Medulla oblongata (tissue), 1 donor: ENCODE measurements at regions not wholly inside any gene's neighbourhood (a gene's known extent, or its start where the extent isn't known, plus 50 kb on each side); places are given as distances from the start of the nearest gene placed in this dataset.
"Not testable (repeated sequence)": the region's sequence is repeated elsewhere in the genome, so short reads cannot be mapped to it uniquely, and the experiment has no call there.

Experiments
- DNase-seq: peaks from one replicate; pipeline ENCODE4 v3.0.0-alpha.2; 2015; ENCODE audit errors: extremely low spot score

- no peak for DNase-seq
Observed at GRCh38 chr18:42474577-42474976, 519.5 kb downstream of the PIK3C3 start.

GRCh38 chr18:42475157-42475556, 520.1 kb downstream of the PIK3C3 start:
- DNase-seq: no peak

DNA sequence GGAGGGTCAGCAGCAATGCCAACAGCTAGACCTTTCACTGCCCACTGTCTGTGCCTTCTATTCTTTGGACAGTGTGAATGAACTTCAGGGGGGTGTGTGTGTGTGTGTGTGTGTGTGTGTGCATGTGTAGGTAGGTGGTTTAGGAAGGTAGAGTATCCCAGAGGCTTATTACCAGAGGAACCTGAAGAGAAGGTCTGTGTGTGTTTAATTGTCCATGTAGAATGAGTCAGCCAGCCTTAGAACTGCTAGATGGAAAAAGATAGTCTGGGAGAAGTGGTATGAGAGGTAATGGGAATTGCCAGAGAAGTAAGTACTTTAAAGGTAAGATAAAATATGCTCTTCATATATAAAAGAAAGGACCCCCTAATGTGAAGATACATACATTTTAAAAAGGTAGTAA, 522.2 kb downstream of the PIK3C3 start:
- DNase-seq: no peak

GRCh38 chr18:42480441-42480840, 525.4 kb downstream of the PIK3C3 start:
- DNase-seq: no peak

DNA sequence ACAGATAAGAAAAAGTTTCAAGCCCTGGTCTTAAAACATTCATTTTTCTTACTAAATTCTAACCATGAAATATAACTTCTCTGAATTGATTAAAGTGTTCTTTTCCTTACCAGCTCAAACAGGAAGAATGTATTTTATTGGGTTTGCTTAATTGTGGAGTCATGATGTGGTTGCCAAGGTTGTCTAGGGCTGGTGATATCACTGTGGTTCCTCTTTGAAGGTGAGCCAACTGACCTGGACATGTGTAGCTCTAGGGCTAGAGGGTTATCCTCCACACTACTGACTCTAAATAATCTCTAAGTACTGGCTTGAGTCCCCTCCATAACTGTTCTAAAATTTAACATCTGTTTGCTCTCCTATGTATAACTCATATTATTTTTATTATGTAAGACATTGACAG, 529.6 kb downstream of the PIK3C3 start:
- no peak for DNase-seq

- DNase-seq: no peak
Observed at GRCh38 chr18:42486271-42486670, 531.2 kb downstream of the PIK3C3 start.

- DNase-seq: no peak
Observed at GRCh38 chr18:42508683-42509296, 553.8 kb downstream of the PIK3C3 start.

GRCh38 chr18:42509750-42510415, 554.8 kb downstream of the PIK3C3 start:
- no peak for DNase-seq

DNA sequence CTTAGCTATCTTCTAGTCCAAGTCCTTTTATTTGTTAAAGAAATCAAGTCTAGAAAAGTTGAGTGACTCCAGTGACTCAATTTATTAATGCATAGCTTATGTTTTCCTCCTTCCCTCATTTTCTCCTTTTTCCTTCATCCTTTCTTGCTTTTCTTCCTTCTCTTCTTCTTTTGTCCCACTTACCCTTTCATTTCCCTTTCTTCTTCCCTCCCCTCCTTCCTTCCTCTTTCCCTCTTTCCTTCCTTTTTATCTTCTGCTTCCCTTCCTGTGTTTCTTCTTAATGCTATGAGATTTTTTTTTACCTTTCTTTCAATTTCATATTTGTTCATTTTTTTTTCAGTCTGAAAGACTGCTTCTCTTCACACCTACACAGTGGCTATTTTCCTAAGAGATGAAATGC, 555.5 kb downstream of the PIK3C3 start:
- no peak for DNase-seq

DNA sequence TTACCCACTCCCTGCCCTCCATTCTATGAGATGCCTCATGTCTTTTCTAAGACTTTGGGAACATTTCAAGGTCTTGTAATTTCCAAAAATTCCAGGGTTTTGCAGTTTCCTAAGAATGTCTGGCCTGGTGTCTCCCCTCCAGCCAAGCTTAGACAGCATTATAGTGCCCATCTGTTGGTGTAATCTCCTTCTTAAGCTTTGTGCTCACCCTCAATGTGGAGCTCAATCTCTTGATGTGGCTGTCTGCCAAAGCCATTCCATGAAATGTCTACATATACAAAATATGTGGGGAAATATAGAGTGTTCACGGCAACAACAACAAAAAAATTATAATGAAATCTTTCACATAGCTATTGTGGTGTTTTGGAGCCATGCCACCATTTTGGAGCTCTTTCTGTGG, 558.4 kb downstream of the PIK3C3 start:
- no peak for DNase-seq

DNA sequence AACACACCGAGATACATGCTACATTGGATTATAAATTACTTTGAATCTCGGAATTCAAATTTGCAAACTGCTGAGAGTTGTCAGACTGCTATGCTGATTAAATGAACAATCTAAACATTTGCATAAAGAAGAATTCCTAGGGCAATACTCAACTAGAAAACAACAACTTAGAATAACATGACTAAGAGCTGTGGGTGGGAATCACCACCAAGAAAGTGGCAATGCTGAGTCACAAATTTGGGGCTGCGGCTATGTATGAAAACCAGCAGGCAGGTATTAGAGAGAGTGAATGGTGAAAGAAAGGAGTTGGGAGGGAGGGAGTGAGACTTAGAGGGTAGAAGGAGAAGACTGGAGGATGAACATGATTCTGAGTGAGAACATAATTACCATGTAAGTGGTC, 559.5 kb downstream of the PIK3C3 start:
- no peak for DNase-seq

DNA sequence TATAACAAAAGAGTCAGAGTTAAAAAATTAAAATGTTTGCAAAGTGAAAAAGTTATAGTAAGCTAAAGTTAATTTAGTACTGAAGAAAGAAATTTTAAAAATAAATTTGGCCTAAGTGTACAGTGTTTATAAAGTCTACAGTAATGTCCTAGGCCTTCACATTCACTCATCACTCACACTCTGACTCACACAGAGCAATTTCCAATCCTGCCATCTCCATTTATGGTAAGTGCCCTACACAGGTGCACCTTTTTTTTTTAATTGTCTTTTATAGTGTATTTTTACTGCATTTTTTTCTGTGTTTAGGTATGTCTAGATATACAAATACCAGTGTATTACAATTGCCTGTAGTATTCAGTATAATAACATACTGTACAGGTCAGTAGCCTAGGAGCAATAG, 562.9 kb downstream of the PIK3C3 start:
- no peak for DNase-seq

DNA sequence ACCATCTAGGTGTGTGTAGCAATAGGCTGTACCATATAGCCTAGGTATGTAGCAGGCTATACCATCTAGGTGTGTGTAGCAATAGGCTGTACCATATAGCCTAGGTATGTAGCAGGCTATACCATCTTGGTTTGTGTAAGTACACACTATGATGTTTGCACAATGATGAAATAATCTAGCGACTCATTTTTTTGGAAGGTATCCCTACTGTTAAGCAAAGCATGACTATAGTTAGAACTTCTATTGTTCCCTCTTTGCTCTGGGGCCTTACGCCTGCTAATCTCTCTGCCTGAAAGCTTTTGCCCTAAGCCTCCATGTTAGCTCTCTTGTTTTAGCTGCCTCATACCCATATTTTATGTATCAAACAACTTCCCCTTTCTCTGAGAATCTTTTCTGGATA, 563.3 kb downstream of the PIK3C3 start:
- DNase-seq: not testable (repeated sequence)

GRCh38 chr18:42520138-42520537, 565.1 kb downstream of the PIK3C3 start:
- no peak for DNase-seq

DNA sequence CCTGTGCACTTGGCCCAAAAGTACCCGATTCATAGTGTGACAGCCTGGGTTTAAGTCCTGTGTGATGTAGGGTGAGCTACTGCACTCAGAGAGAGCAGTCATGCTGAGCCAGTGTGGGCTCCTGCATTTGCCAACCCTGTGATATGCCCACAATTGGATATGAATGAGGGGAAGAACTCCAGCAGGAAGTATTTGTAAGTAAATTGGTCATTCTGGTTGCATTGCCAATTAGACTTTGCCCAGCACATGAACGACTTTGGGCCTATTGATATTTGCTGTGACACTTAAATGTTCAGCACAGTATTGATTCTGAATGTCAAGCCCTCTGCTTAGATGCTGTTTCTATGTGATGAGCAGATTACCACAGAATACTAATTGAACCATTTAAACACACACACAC, 570.9 kb downstream of the PIK3C3 start:
- peak; percentile 29 for DNase-seq

- DNase-seq: no peak
Observed at GRCh38 chr18:42527766-42528165, 572.7 kb downstream of the PIK3C3 start.

GRCh38 chr18:42530276-42530675, 575.2 kb downstream of the PIK3C3 start:
- DNase-seq: no peak

DNA sequence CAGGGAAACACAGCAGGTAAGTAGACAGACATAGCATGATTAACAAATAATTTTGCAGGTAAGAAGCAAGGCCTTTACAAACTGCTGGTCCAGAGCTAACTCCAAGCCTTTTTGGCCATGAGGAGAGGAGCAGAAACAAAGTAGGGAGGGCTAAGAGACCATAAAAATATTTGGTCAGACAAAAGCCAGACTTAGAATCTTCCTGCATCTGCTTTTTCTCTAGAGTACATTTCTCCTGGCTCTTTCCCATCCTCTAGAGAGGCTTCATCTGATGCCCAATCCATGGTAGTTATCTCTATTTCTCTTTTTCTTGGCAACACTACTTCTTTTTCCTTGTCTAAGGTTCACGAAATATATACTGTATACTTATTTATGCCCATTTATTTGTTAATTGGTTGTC, 577.1 kb downstream of the PIK3C3 start:
- no peak for DNase-seq

DNA sequence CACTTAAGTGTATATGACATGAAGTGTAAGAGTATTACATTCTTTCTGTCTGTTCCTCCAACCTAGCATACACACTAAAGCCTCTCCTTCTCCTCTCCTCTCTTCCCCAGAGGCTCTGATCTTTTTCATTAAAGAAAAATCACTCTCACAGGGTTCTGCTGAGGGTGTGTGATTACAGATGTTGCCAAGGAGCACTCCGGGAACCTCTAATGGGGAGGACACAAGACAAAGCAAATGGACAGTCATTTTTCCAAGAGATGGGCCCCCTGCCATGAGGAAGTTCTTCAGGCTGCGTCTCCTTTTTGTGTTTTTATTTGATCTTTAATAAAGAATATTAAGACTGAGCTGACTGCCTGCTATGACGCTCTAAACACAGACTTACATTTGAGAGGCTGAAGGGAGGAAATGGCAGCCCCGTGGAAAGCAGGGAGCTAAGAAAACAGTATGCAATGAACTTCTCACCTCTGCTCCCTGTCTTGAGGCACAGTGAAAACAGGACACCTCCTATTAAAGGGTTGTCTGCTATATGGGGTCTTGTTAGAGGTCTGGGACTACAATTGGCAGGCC, 578.1 kb downstream of the PIK3C3 start:
- DNase-seq: no peak

GRCh38 chr18:42533616-42534015, 578.6 kb downstream of the PIK3C3 start:
- no peak for DNase-seq

DNA sequence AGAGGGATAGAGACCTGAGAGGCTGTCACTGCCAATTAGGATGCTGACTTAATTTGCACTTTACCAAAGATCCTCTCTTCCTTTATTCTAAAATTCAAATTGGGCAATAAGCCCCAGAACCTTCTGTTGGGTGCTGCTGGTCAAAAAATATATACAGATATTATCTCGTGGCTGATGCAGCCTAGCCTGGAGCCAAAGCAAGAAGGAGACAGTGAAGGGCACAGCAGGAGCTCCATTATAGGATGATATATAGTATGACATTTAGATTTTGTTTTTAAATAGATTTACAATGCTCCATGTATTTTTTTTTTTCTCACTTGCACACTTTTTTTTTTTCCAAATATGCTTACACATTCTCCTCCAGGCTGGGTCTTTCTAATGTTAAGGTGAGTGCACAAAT, 579.3 kb downstream of the PIK3C3 start:
- no peak for DNase-seq

DNA sequence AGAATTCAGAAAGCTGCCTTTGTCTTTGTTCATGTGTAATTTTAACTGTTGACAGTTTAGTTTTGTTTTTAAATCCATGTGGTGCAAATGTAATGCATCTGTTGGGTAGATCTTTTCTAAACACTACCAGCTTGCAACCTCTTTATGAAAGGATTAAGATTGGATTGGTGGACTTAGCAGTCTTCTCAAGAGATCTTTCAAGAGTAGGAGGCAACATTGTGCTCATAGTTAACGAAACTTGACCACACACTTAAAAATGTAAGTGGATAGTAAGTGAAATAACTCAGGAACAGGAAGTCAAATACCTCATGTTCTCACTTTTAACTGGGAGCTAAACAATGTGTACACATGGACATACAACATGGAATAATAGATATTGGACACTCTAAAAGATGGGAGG, 579.0 kb downstream of the RIT2 start:
- no peak for DNase-seq

- no peak for DNase-seq
Observed at GRCh38 chr18:42537291-42537690, 578.2 kb downstream of the RIT2 start.

GRCh38 chr18:42544901-42545300, 570.6 kb downstream of the RIT2 start:
- DNase-seq: no peak
